ENCODE measurements at regions not wholly inside any gene's neighbourhood (a gene's known extent, or its start where the extent isn't known, plus 50 kb on each side); places are given as distances from the start of the nearest gene placed in this dataset.

DNA sequence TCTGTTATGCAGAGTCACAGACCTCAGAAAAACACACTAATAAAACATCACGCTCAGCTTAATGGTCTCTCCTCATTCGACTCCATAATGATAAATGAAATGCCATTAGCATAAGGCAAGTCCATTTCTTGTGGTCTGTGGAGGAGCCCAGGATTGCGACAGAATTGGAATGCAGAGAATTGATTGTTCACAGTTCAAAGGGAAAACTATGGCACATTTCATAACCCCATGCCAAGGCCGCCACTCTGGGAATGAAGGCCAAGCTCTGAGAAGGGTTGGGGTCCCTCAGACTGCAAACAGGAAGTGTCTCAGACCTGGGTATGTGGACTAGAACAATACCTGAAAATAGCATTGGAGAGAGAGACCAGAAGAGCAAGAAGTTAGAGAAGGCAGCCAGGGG, 398.9 kb downstream of the ADRA2A start:
- TF ChIP-seq, protein P1, sequence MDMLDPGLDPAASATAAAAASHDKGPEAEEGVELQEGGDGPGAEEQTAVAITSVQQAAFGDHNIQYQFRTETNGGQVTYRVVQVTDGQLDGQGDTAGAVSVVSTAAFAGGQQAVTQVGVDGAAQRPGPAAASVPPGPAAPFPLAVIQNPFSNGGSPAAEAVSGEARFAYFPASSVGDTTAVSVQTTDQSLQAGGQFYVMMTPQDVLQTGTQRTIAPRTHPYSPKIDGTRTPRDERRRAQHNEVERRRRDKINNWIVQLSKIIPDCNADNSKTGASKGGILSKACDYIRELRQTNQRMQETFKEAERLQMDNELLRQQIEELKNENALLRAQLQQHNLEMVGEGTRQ (IDR thresholded peaks at IDR 0.05; ENCODE audit: low read depth, low read length): no peak
- TF ChIP-seq, protein P2, sequence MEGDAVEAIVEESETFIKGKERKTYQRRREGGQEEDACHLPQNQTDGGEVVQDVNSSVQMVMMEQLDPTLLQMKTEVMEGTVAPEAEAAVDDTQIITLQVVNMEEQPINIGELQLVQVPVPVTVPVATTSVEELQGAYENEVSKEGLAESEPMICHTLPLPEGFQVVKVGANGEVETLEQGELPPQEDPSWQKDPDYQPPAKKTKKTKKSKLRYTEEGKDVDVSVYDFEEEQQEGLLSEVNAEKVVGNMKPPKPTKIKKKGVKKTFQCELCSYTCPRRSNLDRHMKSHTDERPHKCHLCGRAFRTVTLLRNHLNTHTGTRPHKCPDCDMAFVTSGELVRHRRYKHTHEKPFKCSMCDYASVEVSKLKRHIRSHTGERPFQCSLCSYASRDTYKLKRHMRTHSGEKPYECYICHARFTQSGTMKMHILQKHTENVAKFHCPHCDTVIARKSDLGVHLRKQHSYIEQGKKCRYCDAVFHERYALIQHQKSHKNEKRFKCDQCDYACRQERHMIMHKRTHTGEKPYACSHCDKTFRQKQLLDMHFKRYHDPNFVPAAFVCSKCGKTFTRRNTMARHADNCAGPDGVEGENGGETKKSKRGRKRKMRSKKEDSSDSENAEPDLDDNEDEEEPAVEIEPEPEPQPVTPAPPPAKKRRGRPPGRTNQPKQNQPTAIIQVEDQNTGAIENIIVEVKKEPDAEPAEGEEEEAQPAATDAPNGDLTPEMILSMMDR (conservative IDR thresholded peaks at IDR 0.05; ENCODE audit: low read depth, low read length): no peak
- no peak for TF ChIP-seq POLR2A (IDR thresholded peaks at IDR 0.05; ENCODE audit: low read depth, low read length)
- no peak for TF ChIP-seq MAFK (IDR thresholded peaks at IDR 0.05; ENCODE audit: low read depth, low read length)
- no peak for TF ChIP-seq RAD21 (IDR thresholded peaks at IDR 0.05; ENCODE audit: low read length)
